HG03097 (cell line): ENCODE measurements at regions not wholly inside any gene's neighbourhood (a gene's known extent, or its start where the extent isn't known, plus 50 kb on each side); places are given as distances from the start of the nearest gene placed in this dataset.

Experiments used
- ATAC-seq: cut with Tn5 transposase; IDR thresholded peaks from one replicate; pipeline ENCODE4 v1.9.1; 2021; ENCODE audit not compliant: unreplicated experiment, low FRiP score

GRCh38 chr2:133661392-133661791, 93.1 kb upstream of the NCKAP5 start:
- ATAC-seq, result no peak

GRCh38 chr2:133666621-133667020, 98.4 kb upstream of the NCKAP5 start:
- ATAC-seq, result no peak

- ATAC-seq, result no peak
Observed at GRCh38 chr2:133667085-133667484, 98.8 kb upstream of the NCKAP5 start.

- ATAC-seq, result no peak
Observed at GRCh38 chr2:133667968-133668367, 99.7 kb upstream of the NCKAP5 start.

- no peak for ATAC-seq
Observed at GRCh38 chr2:133668547-133668946, 100.3 kb upstream of the NCKAP5 start.

GRCh38 chr2:133673305-133673905, 105.1 kb upstream of the NCKAP5 start:
- ATAC-seq, result no peak

- ATAC-seq, result no peak
Observed at GRCh38 chr2:133674066-133674432, 105.8 kb upstream of the NCKAP5 start.

- ATAC-seq, result no peak
Observed at GRCh38 chr2:133674433-133675331, 106.4 kb upstream of the NCKAP5 start.

- no peak for ATAC-seq
Observed at GRCh38 chr2:133676392-133677130, 108.3 kb upstream of the NCKAP5 start.

- no peak for ATAC-seq
Observed at GRCh38 chr2:133680343-133681049, 112.2 kb upstream of the NCKAP5 start.

GRCh38 chr2:133682347-133682746, 114.1 kb upstream of the NCKAP5 start:
- ATAC-seq, result no peak

GRCh38 chr2:133682906-133683305, 114.6 kb upstream of the NCKAP5 start:
- no peak for ATAC-seq

- no peak for ATAC-seq
Observed at GRCh38 chr2:133685636-133686215, 117.5 kb upstream of the NCKAP5 start.

GRCh38 chr2:133690780-133691179, 122.5 kb upstream of the NCKAP5 start:
- ATAC-seq, result no peak

- no peak for ATAC-seq
Observed at GRCh38 chr2:133691336-133691735, 123.1 kb upstream of the NCKAP5 start.

GRCh38 chr2:133705287-133705686, 137.0 kb upstream of the NCKAP5 start:
- ATAC-seq, result no peak

- ATAC-seq, result no peak
Observed at GRCh38 chr2:133710613-133711012, 142.3 kb upstream of the NCKAP5 start.

GRCh38 chr2:133711201-133711600, 142.9 kb upstream of the NCKAP5 start:
- no peak for ATAC-seq

GRCh38 chr2:133711806-133712205, 143.5 kb upstream of the NCKAP5 start:
- ATAC-seq, result no peak

GRCh38 chr2:133712369-133712768, 144.1 kb upstream of the NCKAP5 start:
- ATAC-seq, result no peak
